HepG2 (cell line): ENCODE measurements at regions not wholly inside any gene's neighbourhood (a gene's known extent, or its start where the extent isn't known, plus 50 kb on each side); places are given as distances from the start of the nearest gene placed in this dataset.

Experiments
- ATF7-NPFF ChIP-seq: sonication (generic); formaldehyde crosslinking; IDR thresholded peaks from 2 replicates; pipeline ENCODE4 v1.8.1; 2023; ENCODE audit warnings: mild to moderate bottlenecking, low read depth, missing genetic modification reagents, moderate library complexity
- GABPA ChIP-seq, 2 experiments: IDR thresholded peaks; 2 replicates each; pipeline ENCODE4 v1.6.1; 2011 to 2016; ENCODE audit warnings: low read depth in 2 of 2, low read length in 1 of 2, missing biosample characterization in 1 of 2, missing genetic modification characterization in 1 of 2
- GTF2F1 ChIP-seq: fragments of 150-350 bp; IDR thresholded peaks from 2 replicates; pipeline ENCODE4 v1.6.1; 2014; ENCODE audit warnings: low read length
- JUN ChIP-seq: sonication (generic); formaldehyde crosslinking; IDR thresholded peaks from 2 replicates; pipeline ENCODE4 v1.4.0; 2020; ENCODE audit warnings: mild to moderate bottlenecking, missing genetic modification reagents
- NPAS2 ChIP-seq: sonication (generic); formaldehyde crosslinking; IDR thresholded peaks from 2 replicates; pipeline ENCODE4 v1.8.0; 2022; ENCODE audit warnings: mild to moderate bottlenecking, missing genetic modification reagents, borderline replicate concordance
- NR1H2 ChIP-seq: sonication (generic); formaldehyde crosslinking; IDR thresholded peaks from 2 replicates; pipeline ENCODE4 v1.8.1; 2022; ENCODE audit warnings: low read depth, missing genetic modification reagents, borderline replicate concordance
- SOX6 ChIP-seq, 2 experiments: fragments of 450-650 bp in 1 of 2; sonication (generic) in 1 of 2; formaldehyde crosslinking in 1 of 2; IDR thresholded peaks; 2 replicates each; pipeline versions ENCODE4 v1.4.0 to v1.6.1; 2017 to 2020; ENCODE audit warnings: antibody characterized with exemption in 1 of 2, mild to moderate bottlenecking in 1 of 2, missing genetic modification reagents in 1 of 2
- TOE1 ChIP-seq: sonication (generic); formaldehyde crosslinking; IDR thresholded peaks from 2 replicates; pipeline ENCODE4 v1.4.0; 2020; ENCODE audit warnings: mild to moderate bottlenecking, missing genetic modification reagents
- WIZ ChIP-seq: sonication (generic); formaldehyde crosslinking; IDR thresholded peaks from 2 replicates; pipeline ENCODE4 v1.5.1; 2020; ENCODE audit warnings: mild to moderate bottlenecking, missing genetic modification reagents
- ZC3H4 ChIP-seq: sonication (generic); formaldehyde crosslinking; IDR thresholded peaks from 2 replicates; pipeline ENCODE4 v1.4.0; 2020; ENCODE audit warnings: missing genetic modification reagents, borderline replicate concordance
- ZFP36 ChIP-seq: fragments of 150-350 bp; IDR thresholded peaks from 2 replicates; pipeline ENCODE4 v1.6.1; 2018; ENCODE audit warnings: borderline replicate concordance, low read length, low read depth; ENCODE audit not compliant: partially characterized antibody
- ZNF354B ChIP-seq: sonication (generic); formaldehyde crosslinking; IDR thresholded peaks from 2 replicates; pipeline ENCODE4 v1.8.0; 2022; ENCODE audit warnings: mild to moderate bottlenecking, missing genetic modification reagents
- ZNF557 ChIP-seq: sonication (generic); formaldehyde crosslinking; IDR thresholded peaks from 2 replicates; pipeline ENCODE4 v1.4.0; 2020; ENCODE audit warnings: missing genetic modification reagents

DNA sequence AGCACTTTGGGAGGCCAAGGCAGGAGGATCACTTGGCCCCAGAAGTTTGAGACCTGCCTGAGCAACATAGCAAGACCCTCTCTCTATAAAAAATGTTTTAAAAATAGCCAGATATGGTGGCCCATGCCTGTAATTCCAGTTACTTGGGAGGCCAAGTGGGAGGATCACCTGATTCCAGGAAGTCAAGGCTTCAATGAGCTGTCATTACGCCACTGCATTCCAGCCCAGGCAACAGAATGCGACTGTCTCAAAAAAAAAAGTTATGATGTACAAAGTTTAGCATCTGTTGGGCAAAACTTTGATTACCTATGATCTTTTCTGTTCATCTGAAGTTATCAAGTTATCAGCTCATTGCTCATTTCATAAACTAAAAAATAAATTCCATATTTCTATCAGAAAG lies 504.1 kb upstream of the PKDCC start:
- TF ChIP-seq SOX6 (IDR thresholded peaks at IDR 0.05) = no peak
- TF ChIP-seq SOX6 (CRISPR knock-in tag; IDR thresholded peaks at IDR 0.05) = no peak
- no peak for TF ChIP-seq ZFP36
- no peak for TF ChIP-seq ZC3H4
- TF ChIP-seq TOE1 = no peak
- TF ChIP-seq ATF7-NPFF (CRISPR knock-in tag) = no peak
- no peak for TF ChIP-seq ZNF557
- TF ChIP-seq GABPA (IDR thresholded peaks at IDR 0.05; ENCODE audit: low read depth, low read length) = no peak
- no peak for TF ChIP-seq GABPA (CRISPR knock-in tag; IDR thresholded peaks at IDR 0.05; ENCODE audit: low read depth)
- no peak for TF ChIP-seq NR1H2
- TF ChIP-seq ZNF354B (CRISPR knock-in tag) = no peak
- TF ChIP-seq WIZ (CRISPR knock-in tag) = no peak
- TF ChIP-seq NPAS2 (CRISPR knock-in tag) = no peak
- no peak for TF ChIP-seq JUN (CRISPR knock-in tag)
- no peak for TF ChIP-seq GTF2F1
